ENCODE measurements at regions not wholly inside any gene's neighbourhood (a gene's known extent, or its start where the extent isn't known, plus 50 kb on each side); places are given as distances from the start of the nearest gene placed in this dataset.
"Not testable (repeated sequence)": the region's sequence is repeated elsewhere in the genome, so short reads cannot be mapped to it uniquely, and the experiment has no call there.

DNA sequence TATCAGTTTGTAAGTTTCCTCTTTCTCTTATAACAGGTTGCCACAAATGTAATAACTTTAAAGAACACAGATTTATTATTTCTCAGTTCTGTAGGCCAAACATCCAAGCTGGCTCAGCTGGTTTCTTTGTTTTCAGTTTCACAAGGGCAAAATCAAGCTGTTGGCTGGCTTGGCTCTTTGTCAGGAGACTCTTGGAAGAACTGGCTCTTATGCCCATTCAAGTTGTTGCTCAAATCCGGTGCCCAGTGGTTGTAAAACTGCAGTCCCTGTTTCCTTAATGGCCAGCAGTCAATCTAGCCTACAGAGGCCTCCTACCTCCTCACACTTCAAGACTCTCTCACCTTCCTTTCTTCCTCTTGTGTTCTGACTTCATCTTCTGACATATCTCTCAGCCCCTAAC, 1171.0 kb downstream of the MRPL39 start:
- DNase-seq, result peak; percentile 35

DNA sequence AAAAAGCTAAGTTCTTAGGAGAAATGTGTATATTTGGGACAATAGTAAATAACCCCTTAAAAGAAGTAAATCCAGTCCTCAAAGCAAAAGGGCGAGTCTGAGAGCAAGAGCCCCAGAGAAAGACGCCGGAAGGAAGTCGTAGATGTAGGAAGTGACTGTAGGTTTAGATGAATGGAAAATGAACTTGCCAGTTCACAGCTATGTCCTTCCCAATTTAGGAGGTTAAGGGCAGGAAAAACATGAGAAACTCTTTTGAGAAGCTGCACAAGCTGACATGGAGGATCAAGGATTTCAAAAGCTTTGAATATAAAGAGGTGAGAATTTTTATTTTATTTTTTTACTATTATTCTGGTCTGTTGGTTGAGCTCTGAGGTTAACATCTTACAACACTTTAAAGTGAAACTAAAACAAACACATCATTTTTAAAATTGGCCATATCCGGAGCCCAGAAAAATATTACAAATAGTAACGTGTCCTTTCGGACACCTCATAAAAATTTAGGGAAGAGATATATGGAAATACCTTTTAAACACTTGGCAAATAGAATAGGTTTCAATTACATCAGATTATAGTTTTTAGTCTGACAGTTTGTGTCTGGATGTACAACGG, 1178.6 kb downstream of the MRPL39 start:
- no peak for DNase-seq

DNA sequence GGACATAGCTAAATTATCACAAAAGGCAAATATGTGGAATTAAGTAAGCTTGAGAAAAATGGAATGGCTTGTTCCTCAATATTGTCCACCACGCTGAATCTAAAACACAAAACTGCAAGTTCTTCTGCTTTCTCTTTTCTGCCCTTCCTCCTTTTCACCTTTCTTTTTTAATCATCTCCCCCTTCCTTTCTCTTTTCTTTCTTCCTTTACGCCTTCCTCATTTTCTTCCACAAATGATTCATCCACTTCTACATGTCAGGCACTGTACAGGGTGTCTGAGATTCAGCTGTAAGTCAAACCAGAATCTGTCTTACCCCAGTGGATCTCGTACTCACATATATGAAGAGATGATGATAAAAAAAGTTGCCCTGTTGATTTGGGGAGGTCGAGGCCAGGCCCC, 1182.5 kb downstream of the MRPL39 start:
- DNase-seq, result no peak

DNA sequence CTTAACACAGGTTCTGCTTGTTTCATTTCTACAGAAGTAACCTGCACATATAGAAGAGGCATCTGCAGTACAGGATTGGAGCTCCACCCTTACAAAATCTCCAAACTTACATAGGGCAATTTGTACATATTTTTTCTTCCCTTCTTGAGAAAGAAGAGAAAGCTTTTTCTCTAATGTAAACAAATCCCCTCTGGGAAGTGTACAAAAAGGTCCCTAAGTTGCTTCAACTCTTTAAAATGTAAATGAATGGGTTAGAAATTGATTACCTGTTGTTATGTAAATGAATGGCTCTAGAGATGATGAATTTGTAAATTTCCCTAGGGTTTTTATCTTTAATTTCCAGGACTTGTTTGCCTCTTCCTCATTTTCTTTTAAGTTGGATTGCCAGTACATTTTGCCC, 1183.7 kb downstream of the MRPL39 start:
- DNase-seq, result no peak

DNA sequence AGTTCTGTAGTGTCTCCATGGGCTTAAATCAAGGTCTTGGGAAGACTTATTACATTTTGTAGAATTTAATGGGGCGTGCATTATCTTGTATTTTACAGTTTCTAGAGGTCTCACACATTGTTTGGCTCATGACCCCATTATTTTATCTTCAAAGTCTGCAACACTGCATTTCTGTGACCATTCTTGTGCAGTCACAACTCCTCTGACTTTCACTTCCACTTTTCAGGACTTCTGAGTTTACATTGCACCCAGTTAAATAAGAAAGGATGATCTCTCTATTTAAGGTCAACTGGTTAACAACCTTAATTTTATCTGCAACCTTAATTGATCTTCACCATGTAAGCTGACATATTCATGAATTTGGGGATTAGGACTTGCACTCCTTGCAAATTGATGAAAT, 1186.6 kb downstream of the MRPL39 start:
- no peak for DNase-seq

DNA sequence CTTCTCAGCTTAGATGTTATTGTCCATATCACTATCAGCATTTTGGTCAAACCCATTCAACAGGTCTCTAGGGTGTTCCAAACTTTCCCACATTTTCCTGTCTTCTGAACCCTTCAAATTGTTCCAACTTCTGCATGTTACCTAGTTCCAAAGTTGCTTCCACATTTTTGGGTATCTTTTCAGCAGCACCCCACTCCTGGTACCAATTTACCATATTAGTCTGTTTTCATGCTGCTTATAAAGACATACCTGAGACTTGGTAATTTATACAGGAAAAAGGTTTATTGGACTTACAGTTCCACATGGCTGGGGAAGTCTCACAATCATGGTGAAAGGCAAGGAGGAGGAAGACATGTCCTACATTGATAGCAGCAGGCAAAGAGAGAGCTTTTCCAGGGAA, 1187.6 kb downstream of the MRPL39 start:
- not testable (repeated sequence) for DNase-seq

DNA sequence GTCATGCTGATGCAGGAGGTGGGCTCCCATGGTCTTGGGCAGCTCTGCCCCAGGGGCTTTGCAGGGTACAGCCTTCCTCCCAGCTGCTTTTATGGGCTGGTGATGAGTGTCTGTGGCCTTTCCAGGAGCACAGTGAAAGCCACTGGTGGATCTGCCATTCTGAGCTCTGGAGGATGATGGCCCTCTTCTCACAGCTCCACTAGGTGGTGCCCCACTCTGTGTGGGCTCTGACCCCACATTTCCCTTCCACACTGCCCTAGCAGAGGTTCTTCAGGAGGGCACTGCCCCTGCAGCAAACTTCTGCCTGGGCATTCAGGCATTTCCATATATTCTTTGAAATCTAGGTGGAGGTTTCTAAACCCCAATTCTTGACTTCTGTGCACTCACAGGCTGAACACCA, 1188.6 kb downstream of the MRPL39 start:
- DNase-seq, result no peak

DNA sequence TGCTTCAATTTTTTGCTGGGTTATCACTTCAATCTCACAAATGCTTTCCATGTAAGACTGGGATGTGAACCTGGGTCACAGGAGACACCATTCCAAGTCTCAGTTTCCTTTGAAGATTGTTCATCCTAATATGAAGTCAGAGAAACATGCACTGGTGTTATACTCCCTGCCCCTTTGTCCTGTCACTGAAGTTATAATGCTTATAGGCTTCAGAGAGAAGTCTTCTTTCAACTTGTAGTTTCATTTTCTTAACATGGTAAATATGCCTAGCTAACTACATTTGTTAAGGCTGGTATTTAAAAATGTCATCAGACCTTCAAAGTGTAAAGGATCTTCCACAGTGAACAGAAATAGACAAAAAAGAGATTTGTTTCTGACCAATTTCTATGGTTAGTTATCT, 1195.9 kb downstream of the MRPL39 start:
- no peak for DNase-seq

DNA sequence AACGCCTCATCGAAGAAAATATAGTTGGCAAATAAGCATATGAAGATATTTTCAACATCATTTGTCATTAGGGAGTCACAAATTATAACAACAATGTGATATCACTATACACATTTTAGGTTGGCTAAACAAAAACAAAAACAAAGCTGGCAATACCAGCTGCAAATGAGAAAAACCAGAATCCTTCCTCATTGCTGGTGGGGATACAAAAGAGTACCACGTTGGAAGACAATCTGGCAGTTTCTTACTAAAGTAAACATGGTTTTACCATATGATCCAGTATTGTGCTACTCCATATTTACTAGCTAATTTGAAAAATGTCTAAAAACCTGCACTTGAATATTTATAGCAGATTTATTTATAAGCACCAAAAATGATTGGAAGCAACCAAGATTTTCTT, 1204.1 kb downstream of the MRPL39 start:
- DNase-seq, result no peak

DNA sequence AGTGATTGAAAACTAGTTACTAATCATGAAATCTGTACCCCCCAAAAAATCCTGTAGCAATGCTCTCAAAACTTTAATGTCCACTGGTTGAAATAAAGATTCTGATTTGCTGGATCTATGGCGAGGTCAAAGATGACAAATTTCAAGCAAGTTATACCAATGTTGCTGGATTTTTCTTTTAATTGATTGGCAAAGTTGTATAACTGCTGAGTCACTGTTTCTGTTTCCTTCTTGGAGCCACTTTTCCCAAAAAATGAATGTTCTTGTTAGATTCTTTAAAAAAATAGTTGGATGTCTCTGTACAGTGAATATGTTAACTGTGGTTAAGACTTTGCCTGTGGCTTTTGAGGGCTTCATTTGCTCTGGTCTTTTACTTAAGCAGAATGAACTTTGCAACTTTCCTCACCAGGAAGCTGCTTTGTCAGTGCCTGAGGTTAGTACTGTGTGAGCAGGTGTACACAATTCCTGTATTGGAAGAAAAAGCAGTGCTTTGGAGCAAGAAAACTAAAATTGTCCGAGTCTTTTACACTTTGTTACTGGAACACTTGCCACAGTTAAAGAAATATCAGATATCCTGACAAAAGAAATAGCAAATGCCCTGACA, 1211.9 kb downstream of the MRPL39 start:
- DNase-seq, result no peak

DNA sequence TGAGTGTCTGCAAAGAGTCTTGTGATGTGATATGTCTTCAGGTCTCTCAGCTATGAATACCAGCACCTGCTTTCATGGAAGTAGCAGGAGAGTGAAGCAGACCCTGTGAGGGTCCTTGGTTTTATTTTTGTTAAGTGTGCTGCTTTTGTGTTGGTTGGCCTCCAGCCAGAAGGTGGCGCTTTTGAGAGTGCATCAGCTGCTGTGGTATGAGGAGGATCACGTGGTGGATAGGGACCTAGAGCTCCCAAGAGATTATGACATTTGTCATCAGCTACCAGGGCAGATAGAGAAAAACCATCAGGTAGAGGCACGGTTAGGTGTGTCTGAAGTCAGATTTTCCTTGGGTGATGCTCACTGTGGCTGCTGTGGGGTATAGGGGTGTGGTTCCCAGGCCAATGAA, 1232.1 kb downstream of the MRPL39 start:
- DNase-seq, result no peak

DNA sequence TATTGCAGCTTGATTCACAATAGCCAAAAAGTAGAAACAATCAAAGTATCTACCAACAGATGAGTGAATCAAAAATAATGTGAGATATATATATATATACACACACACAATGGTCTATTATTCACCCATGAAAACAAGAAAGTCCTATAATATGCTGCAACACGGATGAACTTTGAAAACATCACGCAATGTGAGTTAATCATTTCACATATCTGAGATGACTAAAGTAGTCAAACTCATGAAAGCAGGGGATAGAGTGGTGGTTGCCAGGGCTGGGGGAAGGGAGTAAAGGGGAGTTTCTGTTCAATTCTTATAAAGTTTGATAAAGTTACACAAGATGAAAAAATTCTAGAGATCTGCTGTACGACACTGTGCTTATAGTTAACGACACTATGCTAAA, 1234.8 kb downstream of the MRPL39 start:
- DNase-seq, result no peak

DNA sequence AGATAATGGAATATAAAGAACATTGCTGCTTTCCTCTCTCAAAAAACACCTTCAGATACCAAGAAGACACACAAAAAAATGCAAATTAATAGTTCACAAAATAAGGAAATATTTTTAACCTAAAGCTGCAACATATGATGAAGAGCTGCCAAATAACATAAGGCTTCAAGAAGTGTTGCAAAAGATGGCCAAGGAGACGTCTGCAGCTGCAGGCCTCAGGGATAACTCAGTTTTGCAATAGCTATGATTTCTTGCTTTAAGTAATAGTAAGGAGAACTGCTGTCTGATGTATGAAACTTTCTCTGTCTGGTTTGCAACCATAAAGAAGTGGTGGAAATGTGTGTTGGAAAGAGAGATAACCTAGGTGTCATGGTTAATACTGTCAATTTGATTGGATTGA, 1237.5 kb downstream of the MRPL39 start:
- no peak for DNase-seq

DNA sequence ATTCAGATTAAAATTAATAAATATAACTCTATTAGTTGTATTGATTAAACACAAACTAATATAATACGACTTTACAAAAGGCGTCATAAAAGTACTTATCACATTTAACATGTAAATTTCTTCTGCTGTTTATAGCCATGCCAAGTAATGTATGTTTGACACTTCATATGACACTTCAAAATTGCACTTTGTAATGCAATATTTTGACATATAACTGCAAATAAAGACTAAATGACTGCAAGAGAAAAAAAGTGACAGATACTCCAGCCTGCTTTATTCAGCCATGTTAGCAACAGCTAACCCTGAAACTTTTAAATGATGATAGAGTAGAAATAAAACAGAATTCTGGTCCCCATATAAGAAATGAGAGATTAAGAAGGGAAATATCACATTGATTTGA, 1238.0 kb downstream of the MRPL39 start:
- DNase-seq, result no peak

DNA sequence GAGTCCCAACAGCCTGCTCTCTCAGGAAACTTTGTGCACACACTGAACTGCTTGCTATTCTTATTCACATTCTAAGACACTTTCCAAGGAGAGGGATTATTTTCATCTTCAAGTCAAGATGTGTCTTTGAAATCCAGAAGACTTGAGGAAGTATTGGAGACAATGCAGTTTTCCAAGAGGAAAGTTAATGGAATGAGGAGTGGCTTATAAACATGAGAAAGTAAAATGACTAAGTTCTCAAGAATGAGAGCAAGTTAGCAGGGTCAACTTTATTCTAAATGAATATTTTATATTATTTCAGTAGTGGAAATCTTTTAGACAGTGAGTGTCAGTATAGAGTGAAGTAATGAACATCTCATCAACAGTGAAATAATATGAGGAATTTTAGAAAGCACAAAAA, 1239.3 kb downstream of the MRPL39 start:
- no peak for DNase-seq

DNA sequence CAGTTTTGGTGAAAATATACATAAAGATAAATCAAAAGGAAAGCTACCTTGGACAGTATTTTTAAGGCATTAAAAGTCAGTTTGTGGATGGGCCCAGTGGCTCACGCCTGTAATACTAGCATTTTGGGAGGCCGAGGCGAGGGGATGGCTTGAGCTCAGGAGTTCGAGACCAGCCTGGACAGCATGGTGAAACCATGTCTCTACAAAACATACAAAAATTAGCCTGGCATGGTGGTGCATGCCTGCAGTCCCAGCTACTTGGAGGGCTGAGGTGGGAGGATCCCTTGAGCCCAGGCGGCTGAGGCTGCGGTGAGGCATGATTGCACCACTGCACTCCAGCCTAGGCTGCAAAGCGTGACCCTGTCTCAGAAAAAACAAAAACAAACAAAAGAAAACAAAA, 1253.8 kb downstream of the MRPL39 start:
- no peak for DNase-seq

DNA sequence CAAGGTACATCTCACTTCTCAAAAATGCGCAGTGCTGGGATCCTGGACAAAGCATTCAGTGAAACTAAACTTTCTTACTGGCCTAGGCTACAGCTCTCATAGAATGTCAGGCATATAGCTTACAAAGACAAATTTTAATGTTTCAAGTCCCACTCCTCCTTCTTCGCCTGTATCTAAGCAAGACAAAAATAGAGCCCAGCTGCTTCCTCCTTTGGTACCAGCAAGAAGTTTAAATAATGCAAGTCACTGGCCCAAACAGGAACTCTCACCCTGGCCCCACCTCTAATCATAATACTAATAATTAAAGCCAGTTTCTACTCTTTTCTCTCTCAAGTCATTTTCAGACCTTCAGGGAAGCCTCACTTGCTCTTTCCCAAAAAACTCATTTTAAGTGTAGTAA, 1267.9 kb downstream of the MRPL39 start:
- no peak for DNase-seq

DNA sequence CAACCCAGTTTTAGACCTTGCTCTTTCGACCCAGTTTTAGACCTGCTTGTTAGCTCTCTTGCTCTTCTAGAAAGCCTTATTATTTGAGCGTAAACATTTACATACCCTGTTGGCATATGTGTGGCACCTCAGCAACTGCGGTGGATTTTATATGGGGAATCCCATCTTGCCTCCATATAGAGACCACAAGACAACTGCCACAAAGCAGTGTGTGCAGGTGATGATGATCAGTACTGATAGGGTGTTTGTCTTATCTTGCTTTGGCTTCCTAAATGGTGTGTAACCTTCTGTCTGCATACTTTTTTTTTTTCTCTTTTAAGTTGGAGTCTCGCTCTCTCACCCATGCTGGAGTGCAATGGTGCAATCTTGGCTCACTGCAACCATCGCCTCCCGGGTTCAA, 1270.8 kb downstream of the MRPL39 start:
- no peak for DNase-seq

DNA sequence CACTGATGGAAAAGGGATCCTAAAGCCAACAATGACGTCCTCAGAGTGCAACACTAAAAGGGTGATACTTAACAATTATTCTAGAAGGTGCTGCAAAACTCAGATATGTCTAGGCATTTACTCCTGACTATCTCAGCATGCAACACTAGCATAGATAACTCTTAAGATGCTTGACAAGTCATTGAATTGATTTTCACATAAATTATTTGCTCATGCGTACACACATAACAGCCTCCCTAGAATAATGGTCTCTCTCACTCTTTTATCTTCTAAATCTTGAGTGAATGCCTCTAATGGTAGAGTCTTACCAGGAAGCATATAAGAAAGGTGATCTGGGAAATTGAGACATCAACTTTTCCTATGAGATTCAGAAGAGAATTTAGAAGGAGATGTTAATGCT, 1283.7 kb downstream of the MRPL39 start:
- DNase-seq, result no peak

DNA sequence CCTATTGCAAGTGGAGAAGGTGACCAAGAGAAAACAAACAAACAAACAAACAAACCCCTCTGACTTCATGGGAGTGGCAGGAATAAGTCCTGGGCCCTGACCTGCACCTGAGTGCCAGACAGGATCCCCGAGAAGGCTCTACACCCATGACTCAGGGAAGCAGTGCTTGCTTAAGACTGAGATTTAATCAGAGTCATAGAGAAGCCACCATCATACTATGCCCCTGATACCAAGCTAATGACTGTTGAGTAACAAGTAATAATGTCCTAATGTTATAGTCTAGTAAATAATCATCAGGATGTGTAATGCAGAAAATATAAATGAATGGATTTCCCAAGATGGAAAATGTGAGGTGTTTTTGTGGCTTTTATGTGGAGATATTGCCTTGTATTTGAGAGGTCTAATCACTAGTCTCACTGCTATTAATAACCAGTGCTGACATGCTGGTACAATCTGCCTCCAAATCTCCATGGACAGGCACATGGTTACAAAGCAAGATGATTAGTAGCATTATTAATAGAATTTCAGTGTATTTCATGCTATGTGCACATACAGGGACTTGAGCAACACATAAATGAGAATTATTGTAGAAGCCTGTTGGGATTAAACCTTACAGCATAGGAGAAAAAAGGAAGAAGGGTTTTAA, 1290.9 kb downstream of the MRPL39 start:
- no peak for DNase-seq

DNA sequence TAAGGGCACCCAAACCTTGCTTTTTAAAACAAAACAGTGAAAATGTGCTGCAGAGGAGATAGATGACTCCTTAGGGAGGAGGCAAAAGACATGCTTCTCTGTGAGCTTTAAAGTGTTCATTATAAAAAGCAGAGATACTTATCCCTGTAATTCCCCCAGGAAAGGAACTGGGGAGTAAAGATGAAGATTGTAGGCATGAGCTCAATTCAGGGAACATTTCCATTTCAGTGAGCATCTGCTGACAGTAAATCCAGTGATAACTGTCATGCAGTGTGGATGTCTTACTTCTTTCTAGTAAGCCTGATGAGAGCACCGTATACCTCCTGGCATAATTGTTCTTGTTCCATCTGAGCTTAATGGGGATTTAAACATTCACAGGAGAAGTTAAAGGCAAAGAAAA, 1296.5 kb downstream of the MRPL39 start:
- no peak for DNase-seq

DNA sequence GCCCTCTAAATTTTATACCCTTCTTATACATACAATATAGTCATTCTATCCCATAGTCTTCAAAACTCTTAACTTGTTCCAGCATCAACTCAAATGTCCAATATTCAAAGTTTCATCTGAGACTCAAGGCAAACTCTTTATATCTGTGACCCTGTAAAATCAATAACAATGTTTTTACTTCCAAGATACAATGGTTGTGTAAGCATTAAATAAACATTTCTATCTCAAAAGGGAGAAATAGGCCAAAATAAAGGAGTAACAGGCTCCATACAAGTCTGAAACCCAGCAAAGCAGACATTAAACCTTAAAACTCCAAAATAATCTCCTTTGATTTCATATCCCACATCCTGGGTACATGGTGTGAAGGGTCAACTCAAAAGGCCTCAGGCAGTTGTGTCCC, 1299.1 kb downstream of the MRPL39 start:
- no peak for DNase-seq

DNA sequence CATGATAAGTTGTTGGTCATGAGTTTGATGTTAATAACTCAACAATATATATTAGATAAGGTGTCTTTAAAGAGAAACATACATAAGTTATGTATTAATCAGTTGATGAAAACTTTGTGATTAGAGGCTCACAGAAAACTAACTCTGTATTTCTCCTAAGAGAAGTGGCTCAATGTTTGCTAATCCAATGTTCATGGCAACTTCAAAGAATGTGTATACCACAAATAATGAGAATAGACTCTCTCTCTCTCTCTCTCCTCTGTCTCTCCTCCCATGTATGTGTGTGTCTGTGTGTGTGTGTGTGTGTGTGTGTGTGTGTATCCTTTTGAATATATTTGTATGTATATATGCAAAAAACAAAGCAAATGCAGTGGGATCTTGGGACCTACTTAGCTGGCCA, 1304.9 kb downstream of the MRPL39 start:
- DNase-seq, result no peak

DNA sequence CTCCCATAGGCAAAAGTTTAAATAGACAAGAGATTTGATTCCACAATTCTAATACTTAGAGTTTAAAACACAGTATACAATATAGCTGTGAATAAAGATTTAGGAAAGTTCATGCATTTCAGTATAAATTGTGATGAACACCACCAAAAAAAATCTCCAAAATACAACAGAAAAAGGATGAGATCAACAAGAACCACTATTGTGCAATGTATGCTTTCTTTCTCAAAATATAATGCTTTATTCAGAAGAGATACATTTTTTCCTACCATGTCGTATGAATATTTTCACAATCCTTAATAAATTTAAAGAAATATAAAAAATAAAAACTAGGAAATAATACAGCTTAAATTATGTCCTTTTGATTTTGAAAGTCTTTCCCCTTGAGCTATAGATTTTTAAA, 1309.2 kb downstream of the MRPL39 start:
- DNase-seq, result no peak

DNA sequence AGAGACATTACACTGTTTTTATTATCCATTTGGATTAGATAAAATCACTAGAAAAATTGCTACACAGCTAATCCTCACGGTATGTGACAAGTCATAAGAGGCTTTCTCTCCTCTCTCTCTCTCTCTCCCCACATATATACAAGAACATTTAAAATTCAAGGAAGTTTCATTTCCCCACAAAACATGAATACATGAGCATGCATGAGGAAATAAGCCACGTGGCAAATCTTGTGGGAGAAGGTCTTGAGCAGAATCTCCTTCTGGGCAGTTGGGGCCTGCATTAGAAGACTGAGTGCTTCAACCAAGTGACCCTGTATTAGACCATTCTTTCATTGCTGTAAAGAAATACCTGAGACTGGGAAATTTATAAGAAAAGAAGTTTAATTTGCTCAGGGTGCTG, 1313.1 kb downstream of the MRPL39 start:
- no peak for DNase-seq
